Brain pericyte (primary cell): ENCODE measurements at regions not wholly inside any gene's neighbourhood (a gene's known extent, or its start where the extent isn't known, plus 50 kb on each side); places are given as distances from the start of the nearest gene placed in this dataset.

Experiments
- DNase-seq: peaks from one replicate; pipeline ENCODE4 v3.0.0-alpha.2; 2012; ENCODE audit warnings: low read depth, low spot score

- no peak for DNase-seq
Measured at GRCh38 chr5:61263561-61264272, 68.3 kb upstream of the ZSWIM6 start.

GRCh38 chr5:61264273-61264661 lies 67.8 kb upstream of the ZSWIM6 start:
- DNase-seq = no peak

- DNase-seq = no peak
Measured at GRCh38 chr5:61267116-61267515, 64.9 kb upstream of the ZSWIM6 start.

- no peak for DNase-seq
Measured at GRCh38 chr5:61268871-61269270, 63.2 kb upstream of the ZSWIM6 start.

- DNase-seq = no peak
Measured at GRCh38 chr5:61270510-61271165, 61.4 kb upstream of the ZSWIM6 start.

GRCh38 chr5:61272688-61273087 lies 59.4 kb upstream of the ZSWIM6 start:
- DNase-seq = no peak

GRCh38 chr5:61273279-61273975 lies 58.6 kb upstream of the ZSWIM6 start:
- no peak for DNase-seq

- DNase-seq = no peak
Measured at GRCh38 chr5:61274511-61274911, 57.5 kb upstream of the ZSWIM6 start.

GRCh38 chr5:61275841-61276240 lies 56.2 kb upstream of the ZSWIM6 start:
- DNase-seq = no peak

- no peak for DNase-seq
Measured at GRCh38 chr5:61277190-61277589, 54.9 kb upstream of the ZSWIM6 start.

GRCh38 chr5:61277781-61278180 lies 54.3 kb upstream of the ZSWIM6 start:
- DNase-seq = no peak

- DNase-seq = no peak
Measured at GRCh38 chr5:61279725-61280124, 52.3 kb upstream of the ZSWIM6 start.

- no peak for DNase-seq
Measured at GRCh38 chr5:61280205-61280604, 51.9 kb upstream of the ZSWIM6 start.

- DNase-seq = no peak
Measured at GRCh38 chr5:61280761-61281427, 51.2 kb upstream of the ZSWIM6 start.

- DNase-seq = no peak
Measured at GRCh38 chr5:61281686-61282085, 50.4 kb upstream of the ZSWIM6 start.
